Glutamatergic neuron (in vitro differentiated cells): ENCODE measurements at regions not wholly inside any gene's neighbourhood (a gene's known extent, or its start where the extent isn't known, plus 50 kb on each side); places are given as distances from the start of the nearest gene placed in this dataset.

Experiments
- DNase-seq: peaks from one replicate; pipeline ENCODE4 v3.0.0; 2022
- H3K27ac Mint-ChIP-seq: one replicate; pipeline ENCODE4 v1.8.0; 2020; ENCODE audit warnings: mild to moderate bottlenecking, mixed read lengths, inconsistent platforms; ENCODE audit not compliant: unreplicated experiment
- H3K27me3 Mint-ChIP-seq: one replicate; pipeline ENCODE4 v1.8.0; 2020; ENCODE audit warnings: mild to moderate bottlenecking, moderate library complexity, mixed read lengths, inconsistent platforms; ENCODE audit not compliant: unreplicated experiment
- H3K36me3 Mint-ChIP-seq: one replicate; pipeline ENCODE4 v1.8.0; 2020; ENCODE audit warnings: mild to moderate bottlenecking, mixed read lengths, inconsistent platforms; ENCODE audit not compliant: unreplicated experiment
- H3K4me1 Mint-ChIP-seq: one replicate; pipeline ENCODE4 v1.8.0; 2020; ENCODE audit warnings: mild to moderate bottlenecking, low read depth, mixed read lengths, inconsistent platforms; ENCODE audit not compliant: unreplicated experiment
- H3K4me3 Mint-ChIP-seq: one replicate; pipeline ENCODE4 v1.8.0; 2020; ENCODE audit warnings: mild to moderate bottlenecking, mixed read lengths, inconsistent platforms; ENCODE audit not compliant: unreplicated experiment
- H3K9me3 Mint-ChIP-seq: one replicate; pipeline ENCODE4 v1.8.0; 2020; ENCODE audit warnings: mild to moderate bottlenecking, moderate library complexity, mixed read lengths, inconsistent platforms; ENCODE audit not compliant: unreplicated experiment
- CTCF ChIP-seq: fragments of 200-600 bp; sonication (generic); IDR thresholded peaks from one replicate; pipeline ENCODE4 v1.5.0; 2021; ENCODE audit not compliant: partially characterized antibody, unreplicated experiment

- Mint-ChIP-seq H3K4me3 (no peak overlapping the region), H3K27ac (no peak overlapping the region)
- no peak for TF ChIP-seq CTCF
Observed at GRCh38 chr7:46577394-46577793, 656.3 kb upstream of the IGFBP3 start.

GRCh38 chr7:46576950-46577349 lies 655.9 kb upstream of the IGFBP3 start:
- DNase-seq = no peak
- no peak overlapping the region for H3K4me3 Mint-ChIP-seq
- H3K4me1 Mint-ChIP-seq = peaks cover 1% of the 10 kb centered on the region
- H3K36me3 Mint-ChIP-seq = peaks cover 5% of the 10 kb centered on the region
- TF ChIP-seq CTCF = no peak
- H3K27me3 Mint-ChIP-seq = no peaks in the 10 kb centered on the region
- H3K9me3 Mint-ChIP-seq = no peaks in the 10 kb centered on the region
- H3K27ac Mint-ChIP-seq = no peak overlapping the region

More at GRCh38 chr7:46577394-46577793, 656.3 kb upstream of the IGFBP3 start:
- Mint-ChIP-seq H3K27me3 (no peaks in the 10 kb centered on the region), H3K36me3 (peaks cover 5% of the 10 kb centered on the region), H3K9me3 (no peaks in the 10 kb centered on the region), H3K4me1 (peaks cover 1% of the 10 kb centered on the region)
- DNase-seq = no peak

- Mint-ChIP-seq H3K36me3 (peaks cover 1% of the 10 kb centered on the region), H3K4me1 (no peaks in the 10 kb centered on the region), H3K9me3 (no peaks in the 10 kb centered on the region), H3K27ac (no peak overlapping the region), H3K4me3 (no peak overlapping the region), H3K27me3 (no peaks in the 10 kb centered on the region)
- DNase-seq = no peak
- no peak for TF ChIP-seq CTCF
Observed at GRCh38 chr7:46572691-46573090, 651.6 kb upstream of the IGFBP3 start.

- Mint-ChIP-seq H3K27ac (no peak overlapping the region), H3K4me3 (no peak overlapping the region), H3K27me3 (no peaks in the 10 kb centered on the region), H3K9me3 (no peaks in the 10 kb centered on the region), H3K36me3 (no peaks in the 10 kb centered on the region), H3K4me1 (no peaks in the 10 kb centered on the region)
- DNase-seq = no peak
- no peak for TF ChIP-seq CTCF
Observed at GRCh38 chr7:46571996-46572395, 650.9 kb upstream of the IGFBP3 start.

- Mint-ChIP-seq H3K4me1 (no peaks in the 10 kb centered on the region), H3K27ac (no peak overlapping the region), H3K36me3 (no peaks in the 10 kb centered on the region), H3K4me3 (no peak overlapping the region), H3K9me3 (no peaks in the 10 kb centered on the region), H3K27me3 (no peaks in the 10 kb centered on the region)
- no peak for DNase-seq
- TF ChIP-seq CTCF = no peak
Observed at GRCh38 chr7:46569133-46569465, 648.0 kb upstream of the IGFBP3 start.
